ENCODE measurements at regions not wholly inside any gene's neighbourhood (a gene's known extent, or its start where the extent isn't known, plus 50 kb on each side); places are given as distances from the start of the nearest gene placed in this dataset.
"Not testable (repeated sequence)": the region's sequence is repeated elsewhere in the genome, so short reads cannot be mapped to it uniquely, and the experiment has no call there.

DNA sequence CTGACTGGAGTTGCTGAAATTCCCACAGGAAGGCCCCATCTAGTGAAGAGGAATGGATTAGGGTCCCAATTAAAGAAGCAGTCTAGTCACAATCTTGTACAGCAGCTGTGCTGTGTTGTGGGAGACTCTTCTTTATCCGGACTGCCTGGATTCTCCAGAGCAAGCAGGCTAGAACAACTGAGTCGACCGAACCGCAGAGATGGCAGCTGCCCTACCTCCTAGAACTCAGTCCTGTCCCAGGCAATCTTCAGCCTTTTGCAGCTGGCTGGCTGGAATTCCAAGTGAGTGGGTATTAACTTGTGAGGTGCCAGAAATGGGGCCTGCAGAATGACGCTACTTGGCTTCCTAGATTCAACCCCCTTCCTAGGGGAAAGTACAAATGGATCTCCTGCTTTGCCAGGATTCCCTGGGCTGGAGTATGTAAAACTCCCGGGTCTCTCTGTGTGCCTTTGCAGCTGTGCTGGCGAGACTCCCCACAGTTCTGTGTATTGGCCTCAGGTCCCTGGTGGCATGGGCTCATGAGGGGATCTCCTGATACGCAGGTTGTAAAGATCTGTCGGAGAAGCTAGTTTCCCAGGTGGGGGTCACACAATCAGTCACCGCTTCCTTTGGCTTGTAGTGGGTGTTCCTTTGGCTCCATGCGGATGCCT, 1952.6 kb upstream of the LRRTM1 start:
- DNase-seq = no peak

DNA sequence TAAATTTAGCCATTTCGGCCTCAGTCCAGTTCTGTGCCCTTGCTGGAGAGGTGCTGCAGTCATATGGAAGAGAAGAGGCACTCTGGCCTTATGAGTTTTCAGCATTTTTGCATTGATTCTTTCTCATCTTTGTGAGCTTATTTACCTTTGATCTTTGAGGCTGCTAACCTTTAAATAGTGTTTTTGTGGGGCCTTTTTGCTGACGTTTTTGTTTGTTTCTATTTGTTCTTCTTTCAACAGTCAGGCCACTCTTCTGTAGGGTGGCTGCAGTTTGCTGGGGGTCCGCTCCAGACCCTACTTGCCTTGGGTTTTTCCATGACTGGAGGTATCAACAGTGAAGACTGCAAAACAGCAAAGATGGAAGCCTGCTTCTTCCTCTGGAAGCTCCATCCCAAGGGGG, 1951.7 kb upstream of the LRRTM1 start:
- no peak for DNase-seq

DNA sequence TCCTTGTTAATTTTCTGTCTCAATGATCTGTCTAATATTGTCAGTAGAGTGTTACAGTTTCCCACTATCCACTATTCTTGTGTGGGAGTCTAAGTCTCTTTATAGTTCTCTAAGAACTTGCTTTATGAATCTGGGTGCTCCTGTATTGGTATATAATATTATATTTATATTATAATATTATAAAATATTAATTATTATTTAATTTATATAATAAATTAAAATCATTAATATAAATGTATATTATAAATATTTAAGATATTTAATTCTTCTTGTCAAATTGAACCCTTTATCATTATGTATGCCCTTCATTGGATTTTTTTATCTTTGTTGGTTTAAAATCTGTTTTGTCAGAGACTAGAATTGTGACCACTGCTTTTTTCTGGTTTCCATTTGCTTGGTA, 1950.2 kb upstream of the LRRTM1 start:
- no peak for DNase-seq

DNA sequence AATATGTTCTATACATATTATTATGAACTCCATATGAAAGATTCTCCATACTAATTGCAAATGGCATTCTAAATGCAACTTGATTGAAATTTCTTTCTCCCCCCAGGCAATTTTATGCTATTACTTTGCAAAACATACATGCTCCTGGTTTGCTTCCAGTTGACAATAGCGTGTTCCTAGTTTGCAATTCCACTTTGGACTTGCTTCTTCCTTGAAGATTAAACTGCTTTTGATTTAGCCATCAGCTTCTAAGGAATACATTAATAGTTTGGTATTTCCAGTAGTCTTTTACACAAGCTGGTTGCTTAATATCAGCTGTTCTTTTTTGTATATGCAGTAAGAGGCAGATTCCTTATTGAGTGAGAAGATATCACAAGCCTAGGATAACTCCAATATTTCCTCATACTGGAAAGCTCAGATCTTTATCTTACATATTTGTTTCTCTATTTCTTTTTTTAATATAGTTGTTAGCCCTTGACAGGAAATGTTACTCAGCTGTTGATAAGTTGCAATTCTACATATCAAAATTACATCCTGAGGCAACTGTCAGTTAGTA, 1941.7 kb upstream of the LRRTM1 start:
- DNase-seq = no peak

DNA sequence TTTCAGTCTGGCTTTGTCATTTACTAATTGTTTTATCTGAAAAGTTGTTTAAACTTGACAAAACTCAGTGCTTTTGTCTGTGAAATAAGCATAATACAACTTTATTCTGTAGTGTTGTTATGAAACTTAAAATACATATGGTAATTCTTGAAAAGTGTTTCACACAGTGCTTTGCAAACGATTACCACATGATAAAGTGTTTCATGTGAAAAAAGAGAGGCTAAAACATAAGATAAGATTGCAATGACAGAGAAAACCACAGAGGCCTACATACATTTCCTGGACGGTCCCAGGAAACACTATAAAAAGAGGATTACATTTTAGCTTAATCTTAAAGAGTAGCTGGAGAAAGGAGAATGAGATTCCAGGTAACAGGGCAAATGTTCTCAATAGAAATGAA, 1934.6 kb upstream of the LRRTM1 start:
- no peak for DNase-seq

DNA sequence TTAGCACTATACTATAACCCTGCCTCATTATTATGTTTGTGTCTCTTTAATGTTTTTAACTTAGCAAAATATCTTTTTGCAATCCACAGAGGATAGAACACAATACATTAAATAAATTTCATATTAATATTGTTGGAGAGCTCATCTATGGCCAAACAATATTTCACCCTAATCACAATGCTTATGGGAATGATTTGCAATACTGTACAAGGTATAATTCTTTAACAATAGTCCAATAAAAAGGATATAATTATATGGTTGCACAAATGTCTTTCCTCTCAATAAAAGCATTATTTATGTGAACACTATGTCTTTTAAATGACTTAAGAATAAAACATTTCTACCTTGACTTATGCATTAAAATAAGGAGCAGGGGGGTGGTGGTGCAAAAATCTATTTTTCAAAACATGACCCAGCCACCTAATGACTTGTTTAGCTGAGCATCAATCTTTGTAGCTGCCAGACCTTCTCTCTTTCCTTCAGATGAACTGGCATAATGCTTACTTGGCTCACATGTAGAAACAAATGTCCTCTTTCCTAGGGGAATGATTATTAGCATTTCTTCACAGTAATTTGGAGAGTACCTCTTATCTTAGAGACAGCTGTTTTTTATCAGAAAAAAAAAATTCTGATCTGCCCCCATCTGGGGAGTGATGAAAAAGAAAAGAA, 1933.6 kb upstream of the LRRTM1 start:
- DNase-seq = no peak

DNA sequence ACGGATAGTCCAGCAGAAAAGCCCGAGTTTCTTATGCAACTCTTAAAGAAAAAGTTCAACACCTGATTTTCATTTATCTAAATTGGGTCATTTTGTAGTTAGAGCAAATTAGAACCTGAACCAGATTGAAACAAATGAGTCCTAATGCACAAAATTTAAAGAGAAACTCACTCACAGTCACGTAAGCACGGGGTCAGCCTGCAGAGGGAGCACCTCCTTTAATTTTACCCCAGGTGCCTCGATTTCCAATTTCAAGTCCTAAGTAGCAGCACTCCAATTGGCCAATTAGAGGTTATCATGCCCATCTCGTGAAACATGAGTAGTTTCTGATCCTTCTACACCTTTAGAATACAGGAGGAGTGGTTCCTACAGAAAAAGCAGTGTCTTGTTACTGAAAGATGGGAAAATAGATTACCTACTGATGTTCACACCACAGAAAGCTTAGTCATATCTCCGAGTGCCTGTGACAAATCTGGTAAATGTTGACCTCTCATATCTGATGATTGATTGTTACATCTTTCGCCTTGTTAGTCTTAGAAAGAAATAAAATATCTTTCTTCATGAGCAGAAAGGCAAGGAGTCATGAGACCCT, 1929.8 kb upstream of the LRRTM1 start:
- no peak for DNase-seq

DNA sequence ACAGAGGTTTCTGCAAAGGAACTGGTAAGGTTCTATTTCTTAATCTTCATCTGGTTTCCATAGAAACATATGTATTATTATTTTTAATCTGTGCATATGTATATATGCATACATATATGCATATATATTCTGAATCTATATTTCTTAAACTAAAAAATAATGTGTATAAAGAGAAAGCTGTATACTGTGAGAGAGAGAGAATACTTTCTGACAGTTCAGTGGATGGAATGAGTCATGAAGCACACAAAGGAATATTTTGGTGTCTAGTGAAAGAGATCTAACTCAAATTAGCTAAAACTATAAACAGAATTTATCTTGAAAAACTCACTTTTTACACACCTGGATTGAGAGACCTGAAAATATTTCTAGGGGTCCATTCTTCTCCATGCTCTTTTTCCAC, 1929.3 kb upstream of the LRRTM1 start:
- no peak for DNase-seq

DNA sequence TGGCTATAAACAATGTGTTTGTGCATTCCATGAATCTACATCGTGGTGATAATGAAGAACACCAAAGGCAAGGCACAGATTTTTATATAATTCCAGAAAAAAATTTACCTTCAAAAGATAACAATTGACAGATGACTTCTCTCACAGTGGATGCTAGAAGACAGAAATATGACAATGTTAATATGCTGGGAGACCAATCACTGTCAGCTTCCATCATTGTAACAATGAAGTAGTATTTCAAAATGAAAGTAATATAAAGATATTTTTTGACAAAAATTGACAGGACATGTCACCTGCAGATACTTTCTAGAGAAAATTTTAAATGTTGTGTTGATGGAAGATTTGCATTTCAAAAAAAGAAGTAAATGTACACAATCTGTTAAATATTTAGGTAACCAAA, 1925.9 kb upstream of the LRRTM1 start:
- no peak for DNase-seq

DNA sequence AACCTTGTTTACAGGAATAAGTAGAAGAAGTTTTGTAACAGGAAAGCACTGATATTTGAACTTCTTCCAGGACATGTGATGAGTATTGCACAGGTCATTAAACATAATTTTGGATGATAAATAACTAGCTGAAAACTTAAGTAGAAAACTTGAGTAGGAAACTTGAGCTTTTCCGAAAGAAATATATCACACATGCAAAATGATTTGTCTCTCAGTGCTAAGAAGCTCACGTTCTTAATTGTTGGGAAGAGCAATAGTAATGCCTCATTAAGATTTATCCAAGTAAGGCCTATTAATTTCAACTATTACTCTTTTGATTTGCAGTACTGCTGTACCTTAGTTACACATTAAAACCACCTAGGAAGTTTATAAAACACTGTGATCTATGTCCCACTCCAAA, 1921.9 kb upstream of the LRRTM1 start:
- no peak for DNase-seq

DNA sequence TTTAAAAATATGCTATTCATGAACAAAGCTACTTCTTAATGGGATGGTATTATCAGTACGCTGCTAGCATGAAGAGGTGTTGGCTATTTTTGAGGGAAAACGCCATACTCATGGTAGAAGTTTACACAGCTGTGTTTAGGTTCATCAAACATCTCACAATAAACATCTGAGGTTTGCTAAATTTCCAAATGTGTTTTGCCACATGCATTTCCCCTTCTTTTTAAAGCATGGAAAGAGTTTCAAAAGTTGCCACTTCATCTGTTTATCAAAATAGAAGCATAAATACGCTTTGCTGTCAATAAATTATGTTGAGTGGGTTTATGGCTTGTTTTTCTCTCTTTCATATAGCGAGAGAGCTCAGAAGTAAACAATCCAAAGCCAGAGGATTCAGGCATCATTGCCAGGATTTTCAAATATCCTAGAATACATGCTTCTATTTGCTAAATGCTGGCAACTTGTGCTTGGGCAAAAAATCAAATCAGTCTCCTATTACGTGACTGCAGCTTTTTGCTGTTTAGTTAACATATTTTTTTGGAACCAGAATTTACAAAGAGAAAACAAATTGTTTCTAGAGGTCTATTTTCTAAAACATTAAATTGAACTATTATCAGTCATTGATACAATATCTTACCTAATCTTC, 1919.9 kb upstream of the LRRTM1 start:
- DNase-seq = no peak

DNA sequence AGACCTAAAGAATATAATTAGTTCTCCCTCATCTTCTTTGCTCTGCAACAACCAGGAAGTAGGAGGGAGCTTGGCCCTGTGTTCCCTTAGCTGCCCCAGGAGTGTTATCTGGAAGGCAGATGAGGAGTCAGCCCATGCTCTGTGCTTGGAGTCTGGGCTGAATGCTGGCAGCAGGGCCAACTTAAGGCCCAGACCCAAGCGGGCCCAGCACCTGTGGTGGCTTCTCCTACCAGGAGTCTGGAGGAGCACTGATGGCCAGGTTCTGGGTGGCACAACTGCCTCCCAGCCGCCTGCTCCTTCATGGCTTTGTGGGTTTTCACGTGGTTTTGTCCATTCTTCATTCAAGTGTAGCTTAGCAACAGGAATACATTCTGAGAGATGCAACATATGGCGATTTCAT, 1910.7 kb upstream of the LRRTM1 start:
- no peak for DNase-seq

DNA sequence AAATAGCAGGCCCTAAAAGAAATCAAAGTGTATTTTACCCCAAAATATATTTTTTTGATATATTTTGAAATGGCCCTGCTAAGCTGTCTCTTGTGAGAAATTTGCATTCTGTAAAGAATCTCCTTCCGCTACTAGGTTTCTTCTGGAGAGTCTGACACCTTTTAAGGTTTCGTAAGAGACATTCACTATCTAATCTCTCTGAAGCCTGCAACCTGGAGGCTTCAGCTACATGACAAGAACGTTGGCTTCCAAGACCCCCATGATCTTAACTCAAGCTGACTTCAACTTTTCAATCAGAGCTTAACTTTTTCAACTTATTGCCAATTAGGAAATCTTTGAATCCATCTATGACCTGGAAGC, 1894.9 kb upstream of the LRRTM1 start:
- no peak for DNase-seq

DNA sequence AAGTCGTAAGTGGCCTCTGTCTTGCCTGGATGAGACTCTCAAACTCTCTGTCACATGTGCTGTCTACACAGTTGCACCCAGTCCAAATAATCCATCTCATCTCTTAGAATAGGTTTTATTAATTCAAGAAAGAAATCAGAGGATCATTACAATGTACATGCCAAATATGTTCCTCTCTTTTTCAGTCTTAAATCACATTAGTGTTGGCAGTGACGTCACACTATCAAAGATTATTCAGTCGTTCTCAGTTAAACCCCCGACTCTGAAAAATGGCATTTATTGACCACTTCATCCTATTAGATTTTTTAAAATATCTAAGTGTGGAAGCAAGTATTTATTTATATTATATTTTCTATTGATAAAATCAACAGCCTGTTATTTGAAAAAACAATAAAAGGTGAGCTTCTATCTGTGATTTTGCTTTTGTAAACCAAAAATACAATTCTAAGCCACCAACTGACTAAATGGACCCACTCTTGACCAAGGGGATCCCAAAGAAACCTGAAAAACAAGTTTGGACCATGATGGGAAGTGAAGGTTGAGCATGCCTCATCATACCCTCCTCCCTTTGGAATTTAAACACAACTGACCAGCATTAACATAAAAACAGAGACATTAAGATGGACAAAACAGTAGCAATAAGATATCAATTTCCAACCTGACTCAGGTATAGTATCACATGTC, 1894.4 kb upstream of the LRRTM1 start:
- no peak for DNase-seq

DNA sequence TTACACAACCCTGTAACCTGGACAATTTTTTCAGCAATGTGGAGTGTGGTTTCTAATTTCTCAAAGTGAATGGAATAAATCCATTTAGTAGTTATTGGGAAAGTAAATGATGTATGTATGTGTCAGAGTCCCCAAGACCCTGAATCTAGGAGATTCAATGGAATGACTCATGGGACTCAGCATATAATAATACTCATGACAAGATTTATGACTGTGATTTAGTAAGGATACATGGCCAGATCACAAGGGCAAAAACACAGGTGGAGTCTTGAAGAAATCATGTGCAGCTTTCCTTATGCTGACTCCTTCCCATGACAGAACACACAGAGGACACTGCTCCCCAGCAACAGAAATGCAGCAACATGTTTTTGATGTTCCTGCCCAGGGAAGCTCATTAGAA, 1877.7 kb upstream of the LRRTM1 start:
- no peak for DNase-seq

DNA sequence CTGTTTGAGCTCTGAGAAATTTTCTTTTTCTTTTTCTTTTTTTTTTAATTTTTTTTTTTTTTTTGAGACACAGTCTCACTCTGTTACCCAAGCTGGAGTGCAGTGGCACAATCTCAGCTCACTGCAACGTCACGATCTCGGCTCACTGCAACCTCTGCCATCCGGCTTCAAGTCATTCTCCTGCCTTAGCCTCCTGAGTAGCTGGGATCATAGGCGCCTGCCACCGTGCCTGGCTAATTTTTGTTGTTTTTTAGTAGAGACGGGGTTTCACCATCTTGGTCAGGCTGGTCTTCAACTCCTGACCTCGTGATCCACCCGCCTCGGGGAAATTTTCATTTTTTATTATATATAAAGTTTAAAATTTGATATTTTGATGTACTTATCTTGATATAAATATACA, 1870.7 kb upstream of the LRRTM1 start:
- DNase-seq = not testable (repeated sequence)

DNA sequence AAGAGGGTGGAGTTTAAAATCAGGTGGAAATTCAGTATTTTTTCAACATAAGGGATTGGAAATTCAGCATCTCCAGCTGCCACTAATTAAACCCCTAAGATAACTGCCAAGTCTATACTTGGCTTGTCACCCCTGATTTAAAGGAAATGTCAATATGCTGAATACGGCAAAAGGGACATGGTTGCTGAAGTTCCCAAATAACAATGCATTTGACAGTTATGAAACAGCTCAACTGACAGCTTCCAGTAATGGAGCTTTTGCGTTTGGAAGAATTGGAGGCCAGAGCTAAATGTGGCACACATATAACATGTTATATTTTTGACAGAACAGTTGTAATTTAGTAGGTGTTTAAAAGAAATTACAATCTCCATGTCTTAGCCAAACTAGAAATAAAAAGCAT, 1867.9 kb upstream of the LRRTM1 start:
- no peak for DNase-seq

DNA sequence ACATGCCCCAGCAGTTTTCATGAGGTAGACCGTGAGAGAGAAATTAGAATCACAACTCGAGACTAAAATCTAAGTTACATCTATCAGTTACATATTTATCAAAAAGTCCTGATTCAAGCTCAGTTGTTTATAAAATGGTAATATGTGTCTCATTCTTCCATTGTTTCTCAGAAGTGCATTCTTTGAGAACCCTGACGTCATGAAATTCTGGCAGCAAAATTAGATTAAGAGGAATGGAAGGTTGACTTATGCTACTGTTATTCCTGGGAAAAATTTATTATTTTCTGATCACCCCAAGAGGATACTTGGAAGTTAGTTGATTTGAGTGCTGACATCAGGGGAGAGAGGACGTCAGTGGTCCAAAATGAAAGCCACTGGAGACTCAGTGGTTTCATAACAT, 1864.8 kb upstream of the LRRTM1 start:
- DNase-seq = no peak

DNA sequence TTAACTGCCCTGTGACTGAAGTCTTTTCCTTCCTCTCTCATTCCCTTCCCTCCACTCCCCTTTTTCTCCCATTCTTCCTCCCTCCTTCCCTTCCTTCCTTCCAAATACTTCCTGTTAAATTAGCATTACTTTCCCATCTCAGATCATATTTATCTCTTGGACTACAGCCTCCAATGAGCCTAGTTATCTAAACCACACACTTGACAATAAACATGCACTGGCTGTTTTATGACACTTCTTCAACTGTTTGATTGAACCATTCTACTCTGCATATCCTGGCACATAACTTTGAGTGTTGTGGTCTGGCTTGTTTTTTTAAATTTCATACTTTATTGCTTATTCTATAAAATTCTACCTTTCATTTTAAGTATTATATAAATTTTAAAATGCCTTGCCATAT, 1860.8 kb upstream of the LRRTM1 start:
- no peak for DNase-seq

DNA sequence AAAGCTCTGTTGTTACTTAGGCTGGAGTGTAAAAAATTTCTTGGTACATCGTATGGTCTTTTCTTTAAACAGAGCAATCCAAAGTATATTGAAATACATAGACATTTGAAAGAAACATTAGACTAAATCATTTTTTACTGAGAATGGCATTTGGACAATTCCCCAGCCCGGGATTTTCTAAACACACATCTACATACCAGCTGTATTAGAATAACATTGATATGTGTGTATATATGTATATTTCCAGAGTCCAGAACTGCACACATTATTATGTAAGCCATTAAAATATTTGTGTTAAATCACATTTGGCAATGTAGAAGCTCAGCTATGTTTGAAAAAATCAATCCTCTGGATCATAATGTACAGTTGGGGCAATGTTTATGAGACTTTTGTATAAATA, 1853.6 kb upstream of the LRRTM1 start:
- DNase-seq = no peak

DNA sequence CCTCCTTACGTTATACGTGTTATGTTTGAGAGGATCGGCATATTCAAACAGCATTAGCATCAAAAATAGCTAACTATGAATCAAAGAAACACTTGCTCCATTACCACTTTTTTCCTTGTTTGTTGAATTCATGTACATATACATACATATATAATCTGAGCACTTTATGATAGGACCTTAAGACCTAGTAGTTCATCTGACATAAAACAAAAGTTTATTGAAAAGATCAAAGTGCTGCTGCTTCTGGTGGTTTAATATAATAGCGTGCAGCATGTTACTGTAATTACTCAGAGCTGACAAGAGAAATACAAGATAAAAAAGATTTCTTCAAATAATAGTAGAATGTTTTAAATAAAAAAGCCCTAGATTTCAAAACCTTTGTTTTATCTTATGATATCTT, 1850.9 kb upstream of the LRRTM1 start:
- no peak for DNase-seq

DNA sequence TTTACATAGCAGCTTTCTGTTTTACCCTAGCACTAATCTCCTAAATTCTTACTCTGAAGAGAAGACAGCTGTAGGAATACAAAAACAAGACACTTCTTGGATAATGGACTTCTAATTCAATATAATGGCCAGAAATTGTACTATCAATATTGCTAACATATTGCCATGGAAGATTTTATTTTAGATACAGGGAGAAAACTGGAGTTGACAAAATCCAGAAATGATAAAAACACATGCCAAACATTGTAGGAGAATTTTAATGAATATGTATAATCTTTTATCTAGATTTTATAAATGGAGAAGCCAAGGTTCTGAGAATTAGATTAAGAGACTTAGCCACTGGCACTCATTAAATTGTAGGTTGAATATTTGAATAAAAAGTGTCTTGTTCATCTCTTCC, 1838.8 kb upstream of the LRRTM1 start:
- DNase-seq = no peak

DNA sequence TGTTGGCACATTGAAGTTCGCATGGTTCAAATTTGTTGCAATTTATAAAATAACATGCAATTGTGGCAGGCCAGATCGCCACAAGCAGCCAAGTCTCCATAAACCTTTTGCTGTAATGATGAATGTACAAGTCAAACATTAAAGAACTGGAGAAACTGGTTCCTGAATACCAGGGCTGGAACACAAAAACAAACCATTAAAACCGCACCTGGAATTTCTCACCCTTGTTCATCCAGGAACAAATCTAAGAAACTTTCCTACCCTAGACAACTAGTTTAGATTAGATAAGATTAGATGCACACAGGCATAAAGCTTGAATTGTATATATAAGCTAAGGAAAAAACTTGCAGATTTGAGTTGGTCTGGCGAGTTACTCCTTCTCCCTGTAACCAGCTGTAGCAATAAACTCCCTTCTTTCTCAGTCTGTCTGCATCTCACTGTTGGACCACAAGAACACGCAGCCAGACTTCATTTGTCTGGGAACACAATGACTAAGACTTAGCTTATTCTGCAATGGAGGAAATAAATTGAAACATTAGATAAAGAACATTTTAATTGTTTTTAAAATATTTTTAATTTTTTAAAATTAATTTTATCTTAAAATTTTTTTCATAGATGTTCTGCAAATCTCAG, 1835.5 kb upstream of the LRRTM1 start:
- DNase-seq = no peak
